Pulmonary artery endothelial cell (primary cell): ENCODE measurements at regions not wholly inside any gene's neighbourhood (a gene's known extent, or its start where the extent isn't known, plus 50 kb on each side); places are given as distances from the start of the nearest gene placed in this dataset.

Experiments used
- DNase-seq: peaks from one replicate; pipeline ENCODE4 v3.0.0-alpha.2; 2011; ENCODE audit warnings: low read depth, low spot score

DNA sequence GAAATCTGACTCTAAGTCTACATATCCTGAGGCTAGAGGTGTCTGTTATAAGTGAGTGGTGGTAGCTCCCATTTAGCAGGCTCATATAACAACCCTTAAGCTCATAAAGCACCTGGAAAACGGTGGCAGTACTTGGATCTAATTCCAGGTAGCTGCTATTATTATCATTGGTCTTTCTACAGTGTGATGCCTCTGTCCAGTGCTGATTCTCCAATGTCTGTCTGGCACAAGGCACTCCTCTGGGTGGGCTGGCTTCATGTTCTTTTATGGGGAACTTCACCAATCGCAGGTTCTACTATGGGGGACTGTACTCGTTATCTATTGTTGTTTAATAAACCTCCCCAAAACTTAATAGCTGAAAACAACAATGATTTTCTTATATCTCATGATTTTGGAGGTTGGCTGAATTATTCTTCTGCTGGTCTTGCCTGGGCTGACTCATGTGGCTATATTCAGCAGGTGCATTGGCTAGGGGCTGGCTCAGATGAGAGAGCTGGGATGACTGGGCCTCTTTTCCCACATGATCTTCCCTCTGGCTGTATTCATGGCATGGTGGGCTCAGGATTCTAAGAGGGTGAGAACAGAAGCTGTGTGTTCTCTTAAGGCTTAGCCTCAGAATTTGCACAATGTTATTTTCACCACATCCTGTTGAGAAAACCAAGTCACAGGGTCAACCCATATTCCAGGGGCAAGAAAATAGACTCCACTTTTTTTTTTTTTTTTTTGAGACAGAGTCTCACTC lies 93.0 kb upstream of the PCGF5 start:
- no peak for DNase-seq

DNA sequence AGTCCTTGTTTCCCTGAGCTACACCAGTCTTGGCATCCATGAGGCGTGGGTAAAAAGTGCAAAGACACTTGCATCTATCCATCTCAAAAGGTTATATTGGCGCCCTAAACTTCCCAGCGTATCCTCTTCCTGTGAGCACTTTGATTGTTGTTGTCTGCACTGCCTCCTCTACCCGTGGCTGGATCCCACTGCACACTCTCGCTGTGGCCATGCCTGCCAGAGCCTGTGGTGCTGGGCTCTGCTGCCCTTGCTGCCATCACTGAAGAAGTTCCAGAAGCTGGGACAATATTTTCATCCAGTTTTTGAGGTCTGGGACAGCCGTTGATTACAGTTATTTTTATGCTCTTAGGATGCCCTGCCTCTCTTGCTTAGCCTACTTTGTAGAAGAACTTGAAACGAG lies 85.3 kb upstream of the PCGF5 start:
- no peak for DNase-seq

DNA sequence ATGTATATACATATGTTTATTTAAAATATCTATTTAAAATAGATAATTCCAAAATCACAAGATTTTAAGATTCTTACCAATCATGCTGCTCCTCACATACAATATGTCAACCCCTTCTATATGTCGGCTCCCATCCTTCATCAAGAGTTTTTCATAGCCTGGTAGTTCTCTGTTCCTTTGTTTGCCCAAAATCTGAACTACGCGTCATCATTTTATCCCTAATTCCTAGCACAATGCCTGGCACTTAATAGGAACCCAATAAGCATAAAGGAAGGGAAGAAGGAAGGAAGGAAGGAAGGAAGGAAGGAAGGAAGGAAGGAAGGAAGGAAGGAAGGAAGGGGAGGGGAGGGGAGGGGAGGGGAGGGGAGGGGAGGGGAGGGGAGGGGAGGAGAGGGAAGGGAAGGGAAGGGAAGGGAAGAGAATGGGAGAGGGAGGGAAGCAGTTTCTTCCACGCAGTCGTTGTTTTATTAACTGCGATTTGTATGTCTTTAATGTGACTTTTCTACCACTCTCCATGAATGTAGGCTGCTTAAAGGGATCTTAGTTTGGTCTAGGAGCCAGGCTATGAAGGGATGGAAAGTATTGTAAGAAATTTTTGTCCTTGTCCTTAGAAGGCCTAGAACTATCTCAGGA lies 83.3 kb upstream of the PCGF5 start:
- DNase-seq, result no peak

DNA sequence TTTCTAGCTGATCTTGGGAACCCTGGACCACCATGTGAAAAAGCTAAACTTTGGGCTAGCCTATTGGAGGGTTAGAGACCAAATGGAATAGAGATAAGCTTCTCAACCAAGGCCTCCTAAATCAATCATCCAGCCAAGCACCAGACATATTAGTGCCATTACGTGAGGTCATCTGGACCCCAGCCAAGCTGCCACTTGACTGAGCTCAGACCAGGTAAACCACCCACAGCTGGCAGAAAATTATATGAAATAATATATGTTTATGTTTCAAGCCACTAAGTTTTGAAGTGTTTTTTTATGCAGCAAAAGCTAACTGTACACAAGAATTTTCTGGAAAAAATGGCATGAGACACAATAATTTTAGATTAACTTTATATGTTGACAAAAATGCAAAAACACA lies 82.6 kb upstream of the PCGF5 start:
- no peak for DNase-seq

DNA sequence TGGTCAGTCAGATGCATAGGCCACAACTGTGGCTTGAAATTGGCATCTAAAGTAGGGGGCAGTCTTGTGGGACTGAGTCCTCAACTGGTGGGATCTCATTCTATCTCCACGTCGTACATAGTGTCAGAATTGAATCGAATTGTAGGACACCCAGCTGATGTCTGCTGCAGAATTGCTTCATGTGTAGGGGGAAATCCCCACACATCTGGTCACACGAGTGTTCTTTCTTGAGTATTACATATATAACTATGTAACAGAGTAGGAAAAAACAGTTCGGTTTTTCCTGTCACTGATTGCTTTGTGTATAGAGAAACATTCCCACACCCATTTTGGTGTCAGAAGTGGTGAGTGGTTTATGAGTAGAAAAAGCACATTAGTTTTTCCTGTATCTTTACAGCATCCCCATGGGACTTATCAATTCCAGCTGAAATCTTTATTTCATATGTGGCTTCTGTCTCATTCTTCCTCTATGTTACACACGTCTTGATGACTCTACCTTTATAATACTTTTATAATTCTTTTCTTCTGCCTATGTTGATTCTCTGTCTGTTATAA lies 79.4 kb upstream of the PCGF5 start:
- no peak for DNase-seq

DNA sequence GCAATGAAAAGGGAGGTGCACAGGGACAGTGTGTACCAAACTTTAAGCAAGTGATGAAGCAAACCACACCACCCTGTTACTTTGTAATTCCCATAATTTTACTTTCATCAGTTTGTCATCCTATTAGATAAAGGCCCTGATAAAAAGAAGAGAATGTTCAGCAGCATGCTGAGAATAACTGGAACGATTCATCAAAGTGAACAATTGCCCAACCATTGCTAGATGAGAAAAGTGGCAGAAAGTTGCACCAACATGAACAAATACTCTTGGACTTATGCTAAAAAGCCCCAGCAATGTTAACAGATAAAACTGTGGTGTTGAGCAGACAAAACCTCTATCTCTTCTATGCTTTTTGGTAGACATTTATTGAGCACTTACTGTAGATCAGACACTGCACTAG lies 75.5 kb upstream of the PCGF5 start:
- no peak for DNase-seq

DNA sequence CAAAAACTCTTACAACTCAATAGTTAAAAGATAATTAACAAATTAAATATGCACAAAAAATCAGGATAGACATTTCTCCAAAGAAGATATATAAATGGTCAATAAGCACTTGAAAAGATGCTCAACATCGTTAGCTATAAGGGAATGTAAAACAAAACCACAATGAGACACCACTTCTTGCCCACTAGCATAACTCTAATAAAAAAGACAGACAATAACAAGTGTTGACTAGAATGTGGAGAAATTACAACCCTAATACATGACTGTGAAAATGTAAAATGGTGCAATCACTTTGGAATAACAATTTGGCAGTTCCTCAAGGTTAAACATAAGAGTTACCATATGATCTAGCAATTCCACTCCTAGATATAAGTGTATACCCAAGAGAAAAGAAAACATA lies 74.3 kb upstream of the PCGF5 start:
- DNase-seq, result no peak

DNA sequence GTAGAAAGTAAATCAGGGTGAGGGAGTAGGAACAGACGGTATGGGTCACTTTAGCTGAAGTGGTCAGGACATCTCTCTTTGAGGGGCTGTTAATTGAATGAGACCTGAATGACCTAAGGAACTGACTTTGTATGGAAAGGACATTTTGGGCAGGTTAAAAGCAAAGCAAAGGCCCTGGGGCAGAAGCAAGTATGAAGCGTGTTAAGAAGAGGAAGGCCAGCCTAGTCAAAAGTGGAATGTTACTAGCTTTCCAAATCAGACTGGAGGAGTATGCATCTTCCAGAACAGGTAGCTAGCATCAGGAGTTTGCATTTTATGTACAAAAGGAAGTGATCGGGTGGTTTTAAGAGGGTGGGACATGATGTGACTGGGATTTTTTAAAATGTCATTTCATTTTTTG lies 70.9 kb upstream of the PCGF5 start:
- no peak for DNase-seq

DNA sequence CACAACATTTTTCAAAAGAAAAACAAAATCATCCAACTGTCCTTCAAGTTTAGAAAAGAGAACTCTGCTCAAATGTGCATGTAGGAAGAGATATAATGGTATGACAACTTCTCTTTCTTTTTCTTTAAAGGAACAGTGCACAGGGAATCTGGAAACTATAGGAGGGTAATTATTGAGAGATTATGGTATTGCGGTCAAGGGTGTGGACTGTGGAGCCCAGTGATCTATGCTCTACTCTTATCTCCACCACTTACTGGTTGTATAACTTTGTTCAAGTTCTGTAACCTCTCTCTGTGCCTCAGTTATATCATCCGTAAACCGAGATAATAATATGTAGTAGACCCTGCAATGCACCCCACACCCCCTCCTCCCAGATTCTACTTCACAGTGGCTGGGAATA lies 69.8 kb upstream of the PCGF5 start:
- DNase-seq, result no peak

DNA sequence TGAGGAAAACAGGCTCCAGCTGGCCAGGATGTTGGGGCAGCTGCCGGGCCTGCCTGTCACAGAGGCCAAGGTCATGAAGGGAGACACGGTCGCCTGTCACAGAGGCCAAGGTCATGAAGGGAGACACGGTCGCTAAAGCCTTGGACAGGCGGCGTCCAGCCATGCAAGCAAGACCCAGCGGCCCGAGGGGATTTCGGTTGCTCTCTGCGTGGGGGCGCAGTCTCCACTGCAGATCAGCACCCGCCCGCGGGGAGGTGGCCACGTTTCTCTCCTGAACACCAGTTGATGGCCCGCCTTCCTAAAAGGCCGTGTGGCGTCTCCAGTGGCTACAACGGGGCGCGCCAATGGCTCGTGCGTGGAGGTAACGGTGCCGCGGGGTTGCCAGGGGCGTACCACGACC lies 67.0 kb upstream of the PCGF5 start:
- no peak for DNase-seq

DNA sequence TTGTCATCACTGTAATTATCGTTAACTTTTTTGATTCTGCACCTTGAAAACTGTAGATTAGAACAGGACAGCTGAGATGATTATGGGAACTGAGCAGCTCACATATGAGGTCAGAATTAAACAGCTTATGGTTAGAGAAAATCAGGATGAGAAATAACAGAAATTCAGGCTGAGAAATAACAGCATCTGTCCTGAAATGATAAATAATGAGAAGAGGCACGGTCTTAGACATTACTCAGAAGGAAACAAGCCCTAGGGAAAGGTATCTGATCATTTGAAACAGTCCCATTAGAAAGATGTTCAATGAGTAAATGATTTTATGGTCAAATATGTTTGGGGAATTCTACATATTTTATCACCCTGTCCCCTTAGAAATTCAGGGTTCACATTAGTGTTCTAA lies 65.6 kb upstream of the PCGF5 start:
- DNase-seq, result no peak

DNA sequence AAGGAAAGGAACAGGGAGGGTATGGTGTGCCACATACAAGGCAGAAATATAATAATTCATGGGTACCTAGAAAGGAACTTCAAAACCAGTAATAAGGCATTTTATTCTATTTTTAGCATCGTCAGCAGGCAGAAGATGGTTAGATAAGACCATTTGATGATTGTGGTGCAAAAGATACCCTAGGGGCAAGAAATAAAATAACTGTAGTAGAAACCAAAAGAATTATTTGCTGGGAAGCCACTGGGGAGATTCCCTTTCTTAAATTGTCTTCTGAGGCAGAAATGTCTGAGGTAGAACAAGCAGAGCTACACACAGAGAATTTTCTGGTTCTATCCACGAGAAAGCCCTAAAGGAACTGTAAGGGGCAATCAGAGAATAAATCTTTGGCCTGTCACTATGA lies 64.3 kb upstream of the PCGF5 start:
- no peak for DNase-seq

DNA sequence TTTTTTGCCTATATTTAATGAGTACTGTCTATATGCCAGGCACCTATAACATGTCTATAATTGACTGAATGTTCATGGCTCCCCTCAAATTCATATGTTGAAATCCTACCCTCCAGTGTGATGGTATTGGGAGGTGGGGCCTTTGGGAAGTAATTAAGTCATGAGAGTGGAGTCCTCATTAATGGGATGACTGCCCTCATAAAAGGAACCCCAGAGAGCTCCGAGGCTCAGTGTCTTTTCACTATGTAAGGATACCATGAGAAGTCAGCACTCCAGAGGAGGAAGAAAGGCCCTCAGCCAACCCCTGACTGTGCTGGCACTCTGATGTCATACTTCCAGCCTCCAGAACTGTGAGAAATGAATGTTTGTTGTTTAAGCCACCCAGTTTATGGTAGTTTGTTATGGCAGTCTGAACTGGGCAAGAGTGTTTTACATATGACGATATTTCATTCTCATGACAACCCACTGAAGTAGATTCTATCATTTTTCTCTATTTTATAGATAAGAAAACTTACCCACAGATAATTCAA lies 61.1 kb upstream of the PCGF5 start:
- DNase-seq, result no peak

DNA sequence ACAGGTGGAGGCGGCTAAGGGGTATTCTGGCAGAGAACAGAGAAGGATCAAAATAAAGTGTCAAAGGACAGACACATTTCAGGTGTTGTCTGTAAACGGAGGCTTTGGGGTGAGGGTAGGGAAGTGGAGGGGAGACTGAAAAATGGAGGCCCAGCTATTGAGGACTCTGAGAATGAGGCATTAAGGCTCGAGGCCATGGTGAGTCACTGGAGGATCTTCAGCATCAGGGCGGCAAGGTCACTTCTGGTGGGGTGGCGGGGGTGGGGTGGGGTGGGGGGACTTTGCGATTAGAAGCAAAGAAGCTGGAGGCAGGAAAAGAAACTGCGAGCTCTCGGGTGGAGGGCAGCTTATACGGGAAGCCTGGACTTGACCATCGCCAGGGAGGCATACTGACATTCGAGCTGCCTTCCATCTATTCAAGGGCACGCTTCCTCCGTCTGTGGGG lies 58.4 kb upstream of the PCGF5 start:
- DNase-seq, result no peak

DNA sequence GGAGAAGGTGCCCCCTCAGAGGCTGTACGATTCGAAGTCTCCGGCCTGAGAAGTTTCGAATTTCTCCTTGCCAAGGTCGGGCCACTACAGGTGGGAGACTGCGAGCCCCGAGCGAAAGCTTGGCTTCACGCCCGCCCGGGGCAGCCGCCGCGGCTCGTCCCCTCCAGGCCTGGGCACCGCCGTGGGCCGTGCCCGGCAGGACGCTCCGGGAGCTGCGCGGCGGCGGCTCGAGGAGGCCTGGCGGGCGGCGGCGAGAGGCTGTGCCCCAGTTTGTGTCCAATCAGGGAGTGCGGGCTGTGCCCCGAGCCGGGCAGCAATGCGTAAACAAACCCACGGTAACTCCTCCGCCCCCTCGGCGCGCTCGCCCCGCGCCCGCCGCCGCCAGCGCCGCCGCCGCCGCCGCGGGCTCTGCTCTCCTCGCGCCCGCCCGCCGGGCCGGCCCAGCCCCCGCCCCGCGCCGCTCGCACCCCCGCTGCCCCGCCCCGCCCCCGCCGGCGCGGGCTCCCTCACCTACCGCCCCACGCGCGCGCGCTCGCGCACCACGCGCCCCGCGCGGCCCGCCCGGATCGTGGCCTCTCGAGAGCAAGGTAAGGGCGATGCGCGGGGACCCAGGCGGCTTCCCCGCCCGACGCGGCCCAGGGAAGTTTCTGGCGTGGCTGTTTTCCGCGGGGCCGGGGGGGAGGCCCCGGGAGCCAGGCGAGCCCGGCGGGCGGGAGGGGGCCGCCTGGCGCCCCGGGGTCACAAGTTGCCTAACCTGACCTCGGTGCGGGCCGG lies 57.8 kb upstream of the PCGF5 start:
- DNase-seq, result peak; percentile 26

DNA sequence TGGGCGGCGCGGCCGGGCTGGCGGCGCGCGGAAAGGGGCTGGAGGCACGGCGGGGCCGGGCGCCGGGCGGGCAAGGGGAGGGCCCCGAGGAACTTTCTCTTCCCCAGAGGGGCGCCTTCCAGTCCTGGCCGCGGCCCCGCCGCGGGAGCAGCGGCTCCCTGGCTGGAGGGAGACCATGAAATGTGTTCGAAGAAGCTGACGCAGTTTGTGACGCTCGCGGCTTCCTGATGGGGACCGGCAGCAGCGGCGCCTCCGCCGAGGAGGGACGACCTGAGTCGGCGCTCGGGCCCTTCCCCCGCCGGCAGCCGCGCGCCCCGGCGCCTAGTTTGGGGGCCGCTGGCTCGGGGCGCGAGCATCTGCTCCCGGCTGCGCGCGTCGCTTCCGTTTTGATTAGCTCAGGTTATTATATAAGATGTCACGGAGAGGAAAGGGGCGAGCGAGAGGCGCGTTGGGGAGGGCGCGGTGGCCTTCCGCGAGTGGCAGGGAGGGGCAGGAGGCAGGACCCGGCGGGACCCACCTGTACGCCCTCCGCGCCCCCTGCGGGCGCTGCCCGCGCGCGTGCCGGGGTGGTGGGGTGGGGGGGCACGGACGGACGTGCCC lies 57.1 kb upstream of the PCGF5 start:
- DNase-seq, result no peak

DNA sequence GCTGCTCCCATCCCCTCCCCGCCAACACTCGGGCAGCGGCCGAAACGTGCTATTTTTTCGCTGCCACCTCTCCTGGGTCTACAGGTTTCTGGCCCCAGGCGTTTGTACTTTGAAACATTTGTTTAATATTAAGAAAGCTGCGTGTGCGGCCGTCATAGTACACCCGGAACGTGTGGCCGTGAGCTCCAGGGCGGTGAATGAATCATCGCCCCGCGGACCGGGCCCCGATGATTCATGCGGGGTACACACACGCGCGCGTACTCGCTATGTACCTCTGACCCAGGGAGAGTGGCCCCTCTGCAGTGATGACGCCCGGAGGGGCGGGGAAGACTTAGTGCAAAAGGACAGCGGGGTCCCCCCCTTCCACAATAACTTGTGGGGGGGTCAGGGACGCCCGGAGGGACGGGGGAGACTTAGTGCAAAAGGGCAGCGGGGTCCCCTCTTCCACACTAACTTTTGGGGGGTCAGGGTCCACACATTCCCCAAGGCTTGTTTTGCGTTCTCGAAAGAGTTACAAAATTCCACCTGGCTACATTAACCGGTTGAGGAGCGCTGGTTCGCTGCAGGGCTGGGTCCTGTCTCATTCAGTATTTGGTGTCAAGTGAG lies 56.5 kb upstream of the PCGF5 start:
- DNase-seq, result peak; percentile 20

DNA sequence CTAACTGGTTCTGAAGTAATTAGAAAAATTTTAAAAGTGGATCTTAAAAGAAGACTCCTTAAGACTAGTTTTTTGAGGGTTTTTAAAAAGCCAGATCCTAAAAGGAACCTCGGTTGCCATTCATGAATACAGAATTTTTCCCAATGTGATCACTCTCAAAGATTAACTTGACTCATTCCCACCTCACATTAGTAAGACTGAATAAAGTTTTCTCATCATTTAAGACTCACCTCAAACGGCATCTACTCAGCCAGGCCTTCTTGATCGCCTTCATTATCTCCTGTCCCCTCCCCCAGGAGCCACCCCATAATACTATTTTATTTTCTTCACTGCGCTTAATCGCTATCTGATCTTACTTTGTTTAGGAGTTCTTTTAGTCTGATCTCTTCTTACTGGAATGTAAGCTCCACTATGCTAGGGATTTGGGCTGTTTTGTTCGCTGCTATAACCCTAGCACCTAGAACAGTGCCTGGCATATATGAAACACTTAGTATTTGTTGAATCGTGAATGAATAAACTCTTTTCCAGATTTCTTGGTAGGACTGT lies 55.9 kb upstream of the PCGF5 start:
- no peak for DNase-seq

DNA sequence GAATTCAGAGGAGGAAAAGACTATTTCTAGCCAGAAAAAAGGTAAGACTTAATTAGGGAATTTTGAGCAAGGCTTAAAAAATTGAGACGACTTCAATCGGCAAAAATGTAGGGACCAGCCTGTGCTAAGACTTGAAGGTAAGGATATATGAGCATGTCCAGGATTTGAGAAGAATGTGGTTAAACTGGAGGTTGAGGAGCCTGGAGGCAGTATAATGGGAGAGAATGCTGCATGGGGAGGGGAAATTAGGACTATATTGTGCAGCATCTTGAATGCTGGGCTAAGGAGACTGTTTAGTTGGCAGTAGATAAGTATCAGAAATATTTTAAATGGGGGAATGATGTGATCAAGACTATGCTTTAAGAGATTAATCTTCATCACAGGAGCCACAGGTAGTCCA lies 53.1 kb upstream of the PCGF5 start:
- DNase-seq, result no peak

DNA sequence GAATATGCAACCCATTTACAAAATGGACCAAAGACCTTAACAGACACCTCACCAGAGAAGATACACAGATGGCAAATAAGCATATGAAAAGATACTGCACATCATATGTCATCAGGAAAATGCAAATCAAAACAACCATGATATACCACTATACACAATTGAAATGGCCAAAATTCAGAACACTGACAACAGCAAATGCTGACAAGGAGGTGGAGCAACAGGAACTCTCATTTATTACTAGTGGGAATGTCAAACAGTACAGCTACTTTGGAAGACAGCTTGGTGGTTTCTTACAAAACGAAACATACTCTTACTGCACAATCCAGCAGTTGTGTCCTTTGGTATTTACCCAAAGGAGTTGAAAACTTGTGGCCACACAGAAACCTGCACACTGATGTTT lies 50.0 kb upstream of the PCGF5 start:
- DNase-seq, result no peak
